ENCODE measurements at regions not wholly inside any gene's neighbourhood (a gene's known extent, or its start where the extent isn't known, plus 50 kb on each side); places are given as distances from the start of the nearest gene placed in this dataset.

DNA sequence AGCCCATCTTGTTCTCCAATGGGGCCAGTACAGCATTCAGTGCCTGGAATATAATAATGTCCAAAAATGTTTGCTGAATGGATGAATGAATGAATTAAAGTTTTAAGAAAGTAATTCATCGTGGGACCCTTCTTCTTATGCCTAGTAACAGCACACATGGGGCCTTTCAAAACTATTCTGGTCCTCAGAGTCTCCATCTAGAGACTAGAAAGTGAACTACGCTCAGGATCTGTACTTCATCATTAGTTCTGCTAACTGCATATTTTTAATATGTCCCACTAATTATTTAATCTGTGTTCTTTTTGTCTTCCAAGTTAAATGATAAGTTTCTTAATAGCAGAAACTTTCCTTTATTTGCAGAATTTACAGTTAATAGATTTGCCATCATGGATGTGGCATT, 172.5 kb downstream of the SMAD2 start:
- H3K9me3 ChIP-seq, result peaks cover 16% of the 10 kb centered on the region
- H3K4me3 ChIP-seq, result no peak overlapping the region
- ChIA-PET POLR2A (interaction anchor here (0.7 kb wide), 1 partner anchor 657 kb away, joined by 3 read pairs; no protein-coding TSS in a partner anchor), CTCF (no interaction called here)
- no peaks in the 10 kb centered on the region for H3K4me1 ChIP-seq
- FAIRE-seq (no peak), ATAC-seq (no peak), DNase-seq (ENCODE audit: low read depth in 1 of 2, low spot score in 1 of 2) (no peak)
- H3K4me2 ChIP-seq, result no peak overlapping the region
- H3K27ac ChIP-seq, result no peak overlapping the region
- TF ChIP-seq CBX2 (IDR thresholded peaks at IDR 0.05; ENCODE audit: borderline replicate concordance, low read depth), result no peak
- no peak for TF ChIP-seq EHF (CRISPR knock-in tag; IDR thresholded peaks at IDR 0.05)
- TF ChIP-seq BHLHE40 (IDR thresholded peaks at IDR 0.05; ENCODE audit: low read depth, low read length), result no peak
- no peak for TF ChIP-seq RCOR1 (IDR thresholded peaks at IDR 0.05; ENCODE audit: low read depth, low read length)
- TF ChIP-seq POLR2A (IDR thresholded peaks at IDR 0.05; ENCODE audit: low read length), result no peak
- 40% methylated on average over 2 of the region's 2 CpGs for WGBS (ENCODE audit: missing lambda C conversion rate)

- DNase-seq (ENCODE audit: low read depth in 1 of 2, low spot score in 1 of 2), result peak; percentile 31 to 64
- peak; percentile 46 to 67; a peak in 4 of 5 replicates for TF ChIP-seq RAD21 (conservative IDR thresholded peaks at IDR 0.05 in 1 of 2, IDR thresholded peaks at IDR 0.05 in 1 of 2)
- peak; percentile 20; the same call in 1 of the 3 replicates for TF ChIP-seq SMC3 (IDR thresholded peaks at IDR 0.05)
- TF ChIP-seq CBX8 (IDR thresholded peaks at IDR 0.05), result no peak
- TF ChIP-seq KDM5A (IDR thresholded peaks at IDR 0.05), result no peak
- TF ChIP-seq, protein P1, sequence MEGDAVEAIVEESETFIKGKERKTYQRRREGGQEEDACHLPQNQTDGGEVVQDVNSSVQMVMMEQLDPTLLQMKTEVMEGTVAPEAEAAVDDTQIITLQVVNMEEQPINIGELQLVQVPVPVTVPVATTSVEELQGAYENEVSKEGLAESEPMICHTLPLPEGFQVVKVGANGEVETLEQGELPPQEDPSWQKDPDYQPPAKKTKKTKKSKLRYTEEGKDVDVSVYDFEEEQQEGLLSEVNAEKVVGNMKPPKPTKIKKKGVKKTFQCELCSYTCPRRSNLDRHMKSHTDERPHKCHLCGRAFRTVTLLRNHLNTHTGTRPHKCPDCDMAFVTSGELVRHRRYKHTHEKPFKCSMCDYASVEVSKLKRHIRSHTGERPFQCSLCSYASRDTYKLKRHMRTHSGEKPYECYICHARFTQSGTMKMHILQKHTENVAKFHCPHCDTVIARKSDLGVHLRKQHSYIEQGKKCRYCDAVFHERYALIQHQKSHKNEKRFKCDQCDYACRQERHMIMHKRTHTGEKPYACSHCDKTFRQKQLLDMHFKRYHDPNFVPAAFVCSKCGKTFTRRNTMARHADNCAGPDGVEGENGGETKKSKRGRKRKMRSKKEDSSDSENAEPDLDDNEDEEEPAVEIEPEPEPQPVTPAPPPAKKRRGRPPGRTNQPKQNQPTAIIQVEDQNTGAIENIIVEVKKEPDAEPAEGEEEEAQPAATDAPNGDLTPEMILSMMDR (IDR thresholded peaks at IDR 0.05), result peak; percentile 58
- no peak overlapping the region for H3K4me3 ChIP-seq
- ChIA-PET POLR2A (no interaction called here), CTCF (interaction anchor here (0.6 to 2.5 kb wide), 8 partner anchors 9 to 541 kb away, joined by 3 to 13 read pairs (median 4); no protein-coding TSS in a partner anchor)
- peaks cover 11% of the 10 kb centered on the region for H3K9me3 ChIP-seq
- ATAC-seq, result peak; percentile 72 to 88
- no peaks in the 10 kb centered on the region for H3K4me1 ChIP-seq
- H3K4me2 ChIP-seq, result no peak overlapping the region
- H3K27ac ChIP-seq, result no peak overlapping the region
- no peak for FAIRE-seq
- WGBS (ENCODE audit: missing lambda C conversion rate), result 10% methylated on average over 9 of the region's 9 CpGs
These were observed 174.0 kb downstream of the SMAD2 start for GRCh38 chr18:47756364-47757016.

DNA sequence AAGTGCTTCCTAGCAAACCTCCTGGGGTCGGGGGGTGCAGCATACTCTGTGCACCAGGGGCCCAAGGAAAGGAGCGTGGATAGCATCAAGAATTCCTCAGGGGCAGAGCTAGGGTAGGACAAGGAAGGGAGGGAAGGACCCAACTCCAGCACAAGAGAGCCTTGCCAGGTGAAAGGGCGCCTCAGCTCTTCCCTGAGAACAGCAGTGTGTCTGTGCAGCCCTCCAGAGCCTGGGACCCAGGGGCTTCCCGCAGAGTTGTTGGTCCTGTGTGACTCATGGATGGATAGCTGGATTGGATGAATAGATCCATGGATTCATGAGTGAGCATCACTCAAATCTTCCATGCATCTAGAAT, 175.4 kb downstream of the SMAD2 start:
- ChIA-PET POLR2A (no interaction called here), CTCF (interaction anchor here (0.5 to 2.5 kb wide), 13 partner anchors 10 to 609 kb away, joined by 3 to 15 read pairs (median 5); no protein-coding TSS in a partner anchor)
- Histone ChIP-seq H3K27ac (no peak overlapping the region), H3K9me3 (0 out of 3 replicates have a peak, but pooled peaks cover 3% of the 10 kb centered on the region), H3K4me2 (no peak overlapping the region; the same call in 2 of the 3 replicates), H3K4me1 (no peaks in the 10 kb centered on the region), H3K4me3 (no peak overlapping the region)
- FAIRE-seq, result no peak
- DNase-seq (ENCODE audit: low read depth in 1 of 2, low spot score in 1 of 2), result no peak
- WGBS (ENCODE audit: missing lambda C conversion rate), result 38% methylated on average over 2 of the region's 4 CpGs
- TF ChIP-seq SREBF2 (IDR thresholded peaks at IDR 0.05) (no peak), MAX (IDR thresholded peaks at IDR 0.05) (no peak), KDM1A (IDR thresholded peaks at IDR 0.05; ENCODE audit: low read depth) (no peak), ESRRA (IDR thresholded peaks at IDR 0.05; ENCODE audit: borderline replicate concordance, low read length) (no peak), CBX2 (IDR thresholded peaks at IDR 0.05; ENCODE audit: borderline replicate concordance, low read depth) (no peak), ZSCAN20 (CRISPR knock-in tag; IDR thresholded peaks at IDR 0.05) (no peak), HDAC2 (IDR thresholded peaks at IDR 0.05) (no peak), REST (IDR thresholded peaks at IDR 0.05) (no peak), HOXA7 (CRISPR knock-in tag; IDR thresholded peaks at IDR 0.05) (no peak), PBX3 (IDR thresholded peaks at IDR 0.05) (no peak), KDM5A (IDR thresholded peaks at IDR 0.05) (no peak), MAZ (IDR thresholded peaks at IDR 0.05; ENCODE audit: borderline replicate concordance, low read depth, low read length) (no peak)
- TF ChIP-seq, protein P2, sequence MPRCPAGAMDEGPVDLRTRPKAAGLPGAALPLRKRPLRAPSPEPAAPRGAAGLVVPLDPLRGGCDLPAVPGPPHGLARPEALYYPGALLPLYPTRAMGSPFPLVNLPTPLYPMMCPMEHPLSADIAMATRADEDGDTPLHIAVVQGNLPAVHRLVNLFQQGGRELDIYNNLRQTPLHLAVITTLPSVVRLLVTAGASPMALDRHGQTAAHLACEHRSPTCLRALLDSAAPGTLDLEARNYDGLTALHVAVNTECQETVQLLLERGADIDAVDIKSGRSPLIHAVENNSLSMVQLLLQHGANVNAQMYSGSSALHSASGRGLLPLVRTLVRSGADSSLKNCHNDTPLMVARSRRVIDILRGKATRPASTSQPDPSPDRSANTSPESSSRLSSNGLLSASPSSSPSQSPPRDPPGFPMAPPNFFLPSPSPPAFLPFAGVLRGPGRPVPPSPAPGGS (IDR thresholded peaks at IDR 0.05), result no peak
- TF ChIP-seq, protein P3, sequence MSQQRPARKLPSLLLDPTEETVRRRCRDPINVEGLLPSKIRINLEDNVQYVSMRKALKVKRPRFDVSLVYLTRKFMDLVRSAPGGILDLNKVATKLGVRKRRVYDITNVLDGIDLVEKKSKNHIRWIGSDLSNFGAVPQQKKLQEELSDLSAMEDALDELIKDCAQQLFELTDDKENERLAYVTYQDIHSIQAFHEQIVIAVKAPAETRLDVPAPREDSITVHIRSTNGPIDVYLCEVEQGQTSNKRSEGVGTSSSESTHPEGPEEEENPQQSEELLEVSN (IDR thresholded peaks at IDR 0.05; ENCODE audit: borderline replicate concordance, low read depth), result no peak
- ATAC-seq, result peak in 1 of 2 experiments; percentile 14; a peak in 2 of 6 replicates

All from A549 (cell line).